PC-9 (cell line): ENCODE measurements at regions not wholly inside any gene's neighbourhood (a gene's known extent, or its start where the extent isn't known, plus 50 kb on each side); places are given as distances from the start of the nearest gene placed in this dataset.

ENCODE experiments used
- BruUV-seq: library from RNA; stranded (reverse); fragments of 400-500 nt; replicated peaks from 2 replicates; lab custom pipeline; 2021; lab: Mats Ljungman, UMichigan
- CTCF ChIA-PET: fragments of 300-600 bp; sonication (Branson Sonifier 250); formaldehyde crosslinking; loops from one replicate; lab custom pipeline; 2022; ENCODE audit warnings: antibody characterized with exemption; lab: Charles Lee
- POLR2A ChIA-PET: fragments of 300-600 bp; sonication (Branson Sonifier 250); formaldehyde crosslinking; loops from one replicate; lab custom pipeline; 2022; ENCODE audit warnings: antibody characterized with exemption; ENCODE audit not compliant: unreplicated experiment; lab: Charles Lee
- DNase-seq, 2 experiments: peaks; one replicate each; pipeline versions ENCODE4 v3.0.0 to v3.0.0-alpha.2; 2015 to 2022; ENCODE audit warnings: mixed read lengths in 1 of 2
- H2AFZ ChIP-seq: fragments of 200-600 bp; sonication (generic); 2 replicates; pipeline ENCODE4 v1.8.1; 2017; ENCODE audit warnings: antibody characterized with exemption
- H3F3A ChIP-seq: fragments of 200-600 bp; sonication (generic); 2 replicates; pipeline ENCODE4 v1.8.1; 2017; ENCODE audit warnings: antibody characterized with exemption, mild to moderate bottlenecking, low read depth; ENCODE audit not compliant: insufficient read depth
- H3K27ac ChIP-seq: fragments of 200-600 bp; sonication (generic); 2 replicates; pipeline ENCODE4 v1.6.1; 2016; ENCODE audit warnings: mixed run types
- H3K27me3 ChIP-seq: fragments of 200-600 bp; sonication (generic); 2 replicates; pipeline ENCODE4 v1.6.1; 2016; ENCODE audit warnings: low read depth, mixed run types; ENCODE audit not compliant: insufficient read depth
- H3K36me3 ChIP-seq: fragments of 200-600 bp; sonication (generic); 2 replicates; pipeline ENCODE4 v1.6.1; 2016; ENCODE audit warnings: low read depth, mixed run types
- H3K4me1 ChIP-seq: fragments of 200-600 bp; sonication (generic); replicated peaks from 2 replicates; pipeline ENCODE4 v1.6.1; 2016; ENCODE audit warnings: mixed run types; ENCODE audit not compliant: insufficient read depth
- H3K4me2 ChIP-seq: fragments of 200-600 bp; sonication (generic); 2 replicates; pipeline ENCODE4 v1.6.1; 2017; ENCODE audit warnings: mixed run types
- H3K4me3 ChIP-seq: fragments of 200-600 bp; sonication (generic); 2 replicates; pipeline ENCODE4 v1.6.1; 2016; ENCODE audit warnings: mixed run types
- H3K79me2 ChIP-seq: fragments of 200-600 bp; sonication (generic); 2 replicates; pipeline ENCODE4 v1.6.1; 2017; ENCODE audit warnings: low read depth, mixed run types
- H3K9me2 ChIP-seq: fragments of 200-600 bp; sonication (generic); 2 replicates; pipeline ENCODE4 v1.8.1; 2017; ENCODE audit warnings: mild to moderate bottlenecking; ENCODE audit not compliant: insufficient read depth
- H3K9me3 ChIP-seq: fragments of 200-600 bp; sonication (generic); 2 replicates; pipeline ENCODE4 v1.8.1; 2016; ENCODE audit warnings: low read depth; ENCODE audit not compliant: insufficient read depth
- H4K20me1 ChIP-seq: fragments of 200-600 bp; sonication (generic); 2 replicates; pipeline ENCODE4 v1.8.1; 2017; ENCODE audit not compliant: insufficient read depth
- EZH2 ChIP-seq: fragments of 200-600 bp; sonication (generic); IDR thresholded peaks from 2 replicates; pipeline ENCODE4 v1.8.0; 2017; ENCODE audit warnings: antibody characterized with exemption, low read depth
- intact Hi-C: fragments of 100-400 bp; cut with micrococcal nuclease; formaldehyde crosslinking; loops from one replicate; pipeline ENCODE4 v1.10.0; 2022; ENCODE audit not compliant: unreplicated experiment
- TF ChIP-seq, protein P1 (sequence below): fragments of 200-600 bp; sonication (generic); conservative IDR thresholded peaks from 2 replicates; pipeline ENCODE4 v1.6.1; 2017; ENCODE audit warnings: mixed run types, antibody characterized with exemption, mild to moderate bottlenecking, moderate library complexity

DNA sequence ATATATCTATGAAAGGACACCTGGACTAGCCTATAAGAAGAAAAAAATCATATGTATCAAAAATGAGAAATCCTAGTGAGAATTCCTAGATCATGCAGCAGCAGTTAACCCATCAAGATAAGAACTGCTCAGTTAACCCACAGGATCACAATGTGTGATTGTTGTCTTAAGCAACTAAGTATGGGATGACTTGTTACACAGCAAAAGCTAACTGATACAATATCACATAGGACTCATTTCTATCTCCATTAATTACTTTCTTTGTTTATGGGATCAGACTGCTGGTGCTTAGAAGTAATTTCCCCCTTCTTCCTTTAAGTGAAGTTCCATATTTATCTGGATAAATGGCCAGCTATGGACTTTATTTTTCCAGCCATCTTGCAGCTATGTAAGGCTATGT, 280.8 kb upstream of the MARCKS start:
- ChIA-PET CTCF (interaction anchor here (0.6 kb wide), 1 partner anchor 65 kb away, joined by 4 read pairs; no protein-coding TSS in a partner anchor), POLR2A (no interaction called here)
- no TSS peak for BruUV-seq

DNA sequence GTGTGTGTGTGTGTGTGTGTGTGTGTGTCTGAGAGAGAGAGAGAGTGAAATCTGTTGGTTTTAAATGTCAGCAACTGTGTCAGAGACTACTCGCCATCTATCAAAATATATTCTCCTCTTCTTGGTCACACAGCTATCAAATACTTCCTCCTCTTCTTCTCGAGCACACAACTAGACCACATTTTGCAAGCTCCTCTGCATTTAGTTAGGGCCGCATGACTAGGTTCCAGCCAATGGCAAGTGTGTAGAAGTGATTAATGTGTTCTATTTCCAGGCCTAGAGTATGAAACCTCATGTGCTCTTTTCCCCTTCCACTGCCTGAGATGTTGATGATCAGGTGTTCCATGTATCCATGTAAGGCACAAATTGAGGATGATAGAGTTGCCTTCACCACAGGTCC, 278.5 kb upstream of the MARCKS start:
- Histone ChIP-seq H3K9me2 (0 out of 2 replicates have a peak, but pooled peaks cover 2% of the 10 kb centered on the region), H3K4me2 (no peak overlapping the region), H3K4me3 (no peak overlapping the region), H3K27me3 (no peaks in the 10 kb centered on the region), H3K27ac (no peak overlapping the region), H3F3A (no peaks in the 10 kb centered on the region), H3K36me3 (no peaks in the 10 kb centered on the region), H3K9me3 (peaks cover 3% of the 10 kb centered on the region; the same call in 1 of the 2 replicates), H3K4me1 (no peaks in the 10 kb centered on the region), H2AFZ (no peak overlapping the region), H3K79me2 (no peaks in the 10 kb centered on the region), H4K20me1 (no peaks in the 10 kb centered on the region)
- POLR2A ChIA-PET: interaction anchor here (0.7 kb wide), 1 partner anchor 8 kb away, joined by 5 read pairs; no protein-coding TSS in a partner anchor
- TF ChIP-seq EZH2: no peak
- TF ChIP-seq, protein P1, sequence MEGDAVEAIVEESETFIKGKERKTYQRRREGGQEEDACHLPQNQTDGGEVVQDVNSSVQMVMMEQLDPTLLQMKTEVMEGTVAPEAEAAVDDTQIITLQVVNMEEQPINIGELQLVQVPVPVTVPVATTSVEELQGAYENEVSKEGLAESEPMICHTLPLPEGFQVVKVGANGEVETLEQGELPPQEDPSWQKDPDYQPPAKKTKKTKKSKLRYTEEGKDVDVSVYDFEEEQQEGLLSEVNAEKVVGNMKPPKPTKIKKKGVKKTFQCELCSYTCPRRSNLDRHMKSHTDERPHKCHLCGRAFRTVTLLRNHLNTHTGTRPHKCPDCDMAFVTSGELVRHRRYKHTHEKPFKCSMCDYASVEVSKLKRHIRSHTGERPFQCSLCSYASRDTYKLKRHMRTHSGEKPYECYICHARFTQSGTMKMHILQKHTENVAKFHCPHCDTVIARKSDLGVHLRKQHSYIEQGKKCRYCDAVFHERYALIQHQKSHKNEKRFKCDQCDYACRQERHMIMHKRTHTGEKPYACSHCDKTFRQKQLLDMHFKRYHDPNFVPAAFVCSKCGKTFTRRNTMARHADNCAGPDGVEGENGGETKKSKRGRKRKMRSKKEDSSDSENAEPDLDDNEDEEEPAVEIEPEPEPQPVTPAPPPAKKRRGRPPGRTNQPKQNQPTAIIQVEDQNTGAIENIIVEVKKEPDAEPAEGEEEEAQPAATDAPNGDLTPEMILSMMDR: no peak
- no peak for DNase-seq
- intact Hi-C loops: no loop called here
- CTCF ChIA-PET: interaction anchor here (0.6 kb wide), 1 partner anchor 458 kb away, joined by 3 read pairs; no protein-coding TSS in a partner anchor
- no TSS peak for BruUV-seq

More for the DNA sequence above, 280.8 kb upstream of the MARCKS start:
- Histone ChIP-seq H3K9me2 (no peaks in the 10 kb centered on the region), H3K4me2 (no peak overlapping the region), H3K27me3 (no peaks in the 10 kb centered on the region), H3K4me1 (no peaks in the 10 kb centered on the region), H3K27ac (no peak overlapping the region), H3K4me3 (no peak overlapping the region), H4K20me1 (no peaks in the 10 kb centered on the region), H3K79me2 (no peaks in the 10 kb centered on the region), H3K9me3 (peaks cover 3% of the 10 kb centered on the region; the same call in 1 of the 2 replicates), H3F3A (no peaks in the 10 kb centered on the region), H3K36me3 (no peaks in the 10 kb centered on the region), H2AFZ (no peak overlapping the region)
- intact Hi-C loops: no loop called here
- no peak for DNase-seq
- TF ChIP-seq, protein P1: no peak
- no peak for TF ChIP-seq EZH2

GRCh38 chr6:113584767-113585166, 272.4 kb upstream of the MARCKS start:
- no peaks in the 10 kb centered on the region for H3K27me3 ChIP-seq
- no peaks in the 10 kb centered on the region for H4K20me1 ChIP-seq
- H3K27ac ChIP-seq: no peak overlapping the region
- H3K9me2 ChIP-seq: 0 out of 2 replicates have a peak, but pooled peaks cover 2% of the 10 kb centered on the region
- POLR2A ChIA-PET: no interaction called here
- no peak overlapping the region for H3K4me3 ChIP-seq
- no peak overlapping the region for H3K4me2 ChIP-seq
- H3K4me1 ChIP-seq: peaks cover 11% of the 10 kb centered on the region; the same call in 1 of the 2 replicates
- no peak overlapping the region for H2AFZ ChIP-seq
- DNase-seq: no peak
- BruUV-seq: no TSS peak
- H3K9me3 ChIP-seq: no peaks in the 10 kb centered on the region
- no peaks in the 10 kb centered on the region for H3F3A ChIP-seq
- intact Hi-C loops: no loop called here
- no peaks in the 10 kb centered on the region for H3K79me2 ChIP-seq
- no peaks in the 10 kb centered on the region for H3K36me3 ChIP-seq
- CTCF ChIA-PET: no interaction called here
- TF ChIP-seq, protein P1: no peak
- TF ChIP-seq EZH2: no peak
